GM12878 (cell line): ENCODE measurements at regions not wholly inside any gene's neighbourhood (a gene's known extent, or its start where the extent isn't known, plus 50 kb on each side); places are given as distances from the start of the nearest gene placed in this dataset.

ENCODE experiments used
- ATAC-seq: fragments of 200-7000 bp; cut with Tn5 transposase; 3 replicates; pipeline ENCODE4 v1.9.1; 2020; ENCODE audit warnings: mild to moderate bottlenecking, moderate library complexity
- BruUV-seq: library from RNA; stranded (reverse); fragments of 400-500 nt; replicated peaks from 2 replicates; lab custom pipeline; 2021; lab: Mats Ljungman, UMichigan
- CTCF ChIA-PET: fragments of 300-600 bp; sonication (Branson Sonifier 250); formaldehyde crosslinking; extraction: SDS; loops from one replicate; lab custom pipeline; 2021; ENCODE audit warnings: inconsistent platforms; lab: Yijun Ruan, JAX
- POLR2A ChIA-PET: fragments of 350-600 bp; formaldehyde crosslinking; extraction: SDS; loops from one replicate; lab custom pipeline; 2021; ENCODE audit warnings: inconsistent platforms; lab: Charles Lee
- RAD21 ChIA-PET: fragments of 300-600 bp; sonication (Branson Sonifier 250); formaldehyde crosslinking; loops from one replicate; lab custom pipeline; 2023; ENCODE audit warnings: antibody characterized with exemption; ENCODE audit not compliant: unreplicated experiment; lab: Charles Lee
- SMC1A ChIA-PET: fragments of 300-600 bp; sonication (Branson Sonifier 250); formaldehyde crosslinking; loops from one replicate; lab custom pipeline; 2023; ENCODE audit not compliant: unreplicated experiment, uncharacterized antibody; lab: Charles Lee
- DNase-seq: peaks from one replicate; pipeline ENCODE4 v3.0.0-alpha.2; 2011; ENCODE audit warnings: low read depth, low spot score
- FAIRE-seq: peaks from 3 replicates; lab custom pipeline; 2011; peaks lifted over from hg19 to GRCh38; lab: Jason Lieb, UNC
- H2AFZ ChIP-seq: 2 replicates; pipeline ENCODE4 v1.6.0; 2011; ENCODE audit warnings: low read depth, low read length, control low read depth; ENCODE audit not compliant: control insufficient read depth
- H3K27ac ChIP-seq: 2 replicates; pipeline ENCODE4 v1.5.1; 2011; ENCODE audit warnings: control low read depth; ENCODE audit not compliant: control insufficient read depth, insufficient read depth
- H3K27me3 ChIP-seq, 2 experiments: replicated peaks in 1 of 2; 2 replicates each; pipeline versions ENCODE4 v1.6.0 to v1.6.1; 2011; ENCODE audit warnings: low read length in 1 of 2; ENCODE audit not compliant: control insufficient read depth in 2 of 2, insufficient read depth in 2 of 2
- H3K36me3 ChIP-seq, 2 experiments: 2 replicates each; pipeline ENCODE4 v1.5.1; 2011; ENCODE audit warnings: low read length in 1 of 2; ENCODE audit not compliant: control insufficient read depth in 2 of 2, insufficient read depth in 2 of 2
- H3K4me1 ChIP-seq: 2 replicates; pipeline ENCODE4 v1.6.1; 2011; ENCODE audit warnings: mild to moderate bottlenecking, low read length, moderate library complexity, mixed read lengths; ENCODE audit not compliant: control insufficient read depth, insufficient read depth
- H3K4me2 ChIP-seq: 2 replicates; pipeline ENCODE4 v1.6.0; 2011; ENCODE audit warnings: control low read depth; ENCODE audit not compliant: control insufficient read depth, insufficient read depth
- H3K4me3 ChIP-seq: fragments of 200-600 bp; sonication (generic); 2 replicates; pipeline ENCODE4 v1.5.1; 2016
- H3K79me2 ChIP-seq: 2 replicates; pipeline ENCODE4 v1.6.0; 2011; ENCODE audit warnings: low read length; ENCODE audit not compliant: control insufficient read depth, insufficient read depth
- H3K9ac ChIP-seq: 2 replicates; pipeline ENCODE4 v1.8.0; 2011; ENCODE audit warnings: low read length, control low read depth, mixed read lengths; ENCODE audit not compliant: control insufficient read depth, insufficient read depth
- H3K9me3 ChIP-seq: replicated peaks from 3 replicates; pipeline ENCODE4 v1.5.1; 2011; ENCODE audit warnings: mild to moderate bottlenecking, low read length; ENCODE audit not compliant: control insufficient read depth, insufficient read depth
- H4K20me1 ChIP-seq: 2 replicates; pipeline ENCODE4 v1.6.0; 2011; ENCODE audit not compliant: control insufficient read depth, insufficient read depth
- E4F1 ChIP-seq: fragments of 450-650 bp; IDR thresholded peaks from 2 replicates; pipeline ENCODE4 v1.6.1; 2018; ENCODE audit warnings: borderline replicate concordance, mild to moderate bottlenecking; ENCODE audit not compliant: partially characterized antibody
- NFXL1 ChIP-seq: fragments of 450-650 bp; IDR thresholded peaks from 2 replicates; pipeline ENCODE4 v1.6.1; 2017; ENCODE audit warnings: antibody characterized with exemption, mild to moderate bottlenecking, borderline replicate concordance
- POLR2A ChIP-seq: IDR thresholded peaks from 2 replicates; pipeline ENCODE4 v1.6.1; 2011; ENCODE audit warnings: low read depth, mild to moderate bottlenecking, low read length
- RCOR1 ChIP-seq: conservative IDR thresholded peaks from 2 replicates; pipeline ENCODE4 v1.6.1; 2012; ENCODE audit warnings: low read depth, low read length, improper control_type of control experiment
- ZNF217 ChIP-seq: fragments of 450-650 bp; IDR thresholded peaks from 2 replicates; pipeline ENCODE4 v1.6.1; 2017; ENCODE audit warnings: antibody characterized with exemption, mild to moderate bottlenecking
- WGBS: methylation state at CpG from one replicate; pipeline ENCODE4 v1.1.6; 2016; ENCODE audit warnings: low lambda C conversion rate; ENCODE audit not compliant: insufficient replicate concordance, insufficient coverage; ENCODE audit errors: missing lambda C conversion rate; 5-methylcytosine and 5-hydroxymethylcytosine counted together
- in situ Hi-C: fragments of 300-500 bp; cut with MboI; formaldehyde crosslinking; loops from 9 replicates; pipeline ENCODE4 v1.14.3; 2018; ENCODE audit warnings: mixed read lengths
- intact Hi-C: fragments of 100-400 bp; cut with micrococcal nuclease; formaldehyde crosslinking; loops from one replicate; pipeline ENCODE4 v1.14.2; 2022; ENCODE audit not compliant: unreplicated experiment
- TF ChIP-seq, protein P1 (sequence below): fragments of 450-650 bp; formaldehyde crosslinking; IDR thresholded peaks from 2 replicates; pipeline ENCODE4 v1.4.0; 2022; ENCODE audit warnings: mild to moderate bottlenecking, moderate library complexity
- TF ChIP-seq, protein P2 (sequence below): fragments of 450-650 bp; IDR thresholded peaks from 2 replicates; pipeline ENCODE4 v1.6.1; 2016; ENCODE audit warnings: mild to moderate bottlenecking, moderate library complexity, borderline replicate concordance

GRCh38 chr3:3335903-3336302 lies 156.4 kb upstream of the CRBN start:
- Histone ChIP-seq H3K9me3 (no peaks in the 10 kb centered on the region), H3K36me3 (no peaks in the 10 kb centered on the region), H2AFZ (no peak overlapping the region), H3K79me2 (no peaks in the 10 kb centered on the region), H3K27me3 (no peaks in the 10 kb centered on the region), H3K4me3 (no peak overlapping the region), H4K20me1 (no peaks in the 10 kb centered on the region), H3K4me1 (no peaks in the 10 kb centered on the region), H3K9ac (no peak overlapping the region), H3K4me2 (no peak overlapping the region)
- in situ Hi-C loops = no loop called here
- ChIA-PET SMC1A (no interaction called here), POLR2A (interaction anchor here (0.6 kb wide), 1 partner anchor 252 kb away, joined by 5 read pairs; no protein-coding TSS in a partner anchor), RAD21 (no interaction called here)
- WGBS = 58% methylated on average over 1 of the region's 1 CpG
- intact Hi-C loops = no loop called here
- no TSS peak for BruUV-seq
- no peak for DNase-seq
- no peak for FAIRE-seq
- no peak for ATAC-seq
- no peak for TF ChIP-seq ZNF217
- TF ChIP-seq, protein P1, sequence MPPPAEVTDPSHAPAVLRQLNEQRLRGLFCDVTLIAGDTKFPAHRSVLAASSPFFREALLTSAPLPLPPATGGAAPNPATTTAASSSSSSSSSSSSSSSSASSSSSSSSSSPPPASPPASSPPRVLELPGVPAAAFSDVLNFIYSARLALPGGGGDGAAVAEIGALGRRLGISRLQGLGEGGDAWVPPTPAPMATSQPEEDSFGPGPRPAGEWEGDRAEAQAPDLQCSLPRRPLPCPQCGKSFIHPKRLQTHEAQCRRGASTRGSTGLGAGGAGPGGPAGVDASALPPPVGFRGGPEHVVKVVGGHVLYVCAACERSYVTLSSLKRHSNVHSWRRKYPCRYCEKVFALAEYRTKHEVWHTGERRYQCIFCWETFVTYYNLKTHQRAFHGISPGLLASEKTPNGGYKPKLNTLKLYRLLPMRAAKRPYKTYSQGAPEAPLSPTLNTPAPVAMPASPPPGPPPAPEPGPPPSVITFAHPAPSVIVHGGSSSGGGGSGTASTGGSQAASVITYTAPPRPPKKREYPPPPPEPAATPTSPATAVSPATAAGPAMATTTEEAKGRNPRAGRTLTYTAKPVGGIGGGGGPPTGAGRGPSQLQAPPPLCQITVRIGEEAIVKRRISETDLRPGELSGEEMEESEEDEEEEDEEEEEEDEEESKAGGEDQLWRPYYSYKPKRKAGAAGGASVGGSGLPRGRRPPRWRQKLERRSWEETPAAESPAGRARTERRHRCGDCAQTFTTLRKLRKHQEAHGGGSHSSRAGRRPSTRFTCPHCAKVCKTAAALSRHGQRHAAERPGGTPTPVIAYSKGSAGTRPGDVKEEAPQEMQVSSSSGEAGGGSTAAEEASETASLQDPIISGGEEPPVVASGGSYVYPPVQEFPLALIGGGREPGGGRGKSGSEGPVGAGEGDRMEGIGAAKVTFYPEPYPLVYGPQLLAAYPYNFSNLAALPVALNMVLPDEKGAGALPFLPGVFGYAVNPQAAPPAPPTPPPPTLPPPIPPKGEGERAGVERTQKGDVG (CRISPR knock-in tag) = no peak
- TF ChIP-seq, all 136 proteins: peak for 0
- CTCF ChIA-PET = no interaction called here
- H3K27ac ChIP-seq = no peak overlapping the region

- no peaks in the 10 kb centered on the region for H4K20me1 ChIP-seq
- ATAC-seq = no peak
Measured at GRCh38 chr3:3334491-3334890, 155.0 kb upstream of the CRBN start.

More at GRCh38 chr3:3334491-3334890, 155.0 kb upstream of the CRBN start:
- in situ Hi-C loops (no loop called here), intact Hi-C loops (no loop called here)
- DNase-seq (no peak), FAIRE-seq (no peak)
- Histone ChIP-seq H3K79me2 (no peaks in the 10 kb centered on the region), H3K9me3 (no peaks in the 10 kb centered on the region), H3K4me3 (no peak overlapping the region), H3K27me3 (no peaks in the 10 kb centered on the region), H3K36me3 (no peaks in the 10 kb centered on the region), H3K27ac (no peak overlapping the region), H2AFZ (no peak overlapping the region), H3K4me1 (no peaks in the 10 kb centered on the region), H3K4me2 (no peak overlapping the region), H3K9ac (no peak overlapping the region)
- WGBS = 22% methylated on average over 4 of the region's 4 CpGs
- RAD21 ChIA-PET = no interaction called here
- SMC1A ChIA-PET = no interaction called here
- POLR2A ChIA-PET = no interaction called here
- CTCF ChIA-PET = no interaction called here
- no TSS peak for BruUV-seq
- TF ChIP-seq POLR2A = no peak
- TF ChIP-seq NFXL1 = no peak
- TF ChIP-seq, protein P2, sequence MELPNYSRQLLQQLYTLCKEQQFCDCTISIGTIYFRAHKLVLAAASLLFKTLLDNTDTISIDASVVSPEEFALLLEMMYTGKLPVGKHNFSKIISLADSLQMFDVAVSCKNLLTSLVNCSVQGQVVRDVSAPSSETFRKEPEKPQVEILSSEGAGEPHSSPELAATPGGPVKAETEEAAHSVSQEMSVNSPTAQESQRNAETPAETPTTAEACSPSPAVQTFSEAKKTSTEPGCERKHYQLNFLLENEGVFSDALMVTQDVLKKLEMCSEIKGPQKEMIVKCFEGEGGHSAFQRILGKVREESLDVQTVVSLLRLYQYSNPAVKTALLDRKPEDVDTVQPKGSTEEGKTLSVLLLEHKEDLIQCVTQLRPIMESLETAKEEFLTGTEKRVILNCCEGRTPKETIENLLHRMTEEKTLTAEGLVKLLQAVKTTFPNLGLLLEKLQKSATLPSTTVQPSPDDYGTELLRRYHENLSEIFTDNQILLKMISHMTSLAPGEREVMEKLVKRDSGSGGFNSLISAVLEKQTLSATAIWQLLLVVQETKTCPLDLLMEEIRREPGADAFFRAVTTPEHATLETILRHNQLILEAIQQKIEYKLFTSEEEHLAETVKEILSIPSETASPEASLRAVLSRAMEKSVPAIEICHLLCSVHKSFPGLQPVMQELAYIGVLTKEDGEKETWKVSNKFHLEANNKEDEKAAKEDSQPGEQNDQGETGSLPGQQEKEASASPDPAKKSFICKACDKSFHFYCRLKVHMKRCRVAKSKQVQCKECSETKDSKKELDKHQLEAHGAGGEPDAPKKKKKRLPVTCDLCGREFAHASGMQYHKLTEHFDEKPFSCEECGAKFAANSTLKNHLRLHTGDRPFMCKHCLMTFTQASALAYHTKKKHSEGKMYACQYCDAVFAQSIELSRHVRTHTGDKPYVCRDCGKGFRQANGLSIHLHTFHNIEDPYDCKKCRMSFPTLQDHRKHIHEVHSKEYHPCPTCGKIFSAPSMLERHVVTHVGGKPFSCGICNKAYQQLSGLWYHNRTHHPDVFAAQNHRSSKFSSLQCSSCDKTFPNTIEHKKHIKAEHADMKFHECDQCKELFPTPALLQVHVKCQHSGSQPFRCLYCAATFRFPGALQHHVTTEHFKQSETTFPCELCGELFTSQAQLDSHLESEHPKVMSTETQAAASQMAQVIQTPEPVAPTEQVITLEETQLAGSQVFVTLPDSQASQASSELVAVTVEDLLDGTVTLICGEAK = no peak
- TF ChIP-seq RCOR1 = no peak
- TF ChIP-seq E4F1 = no peak
